PC-9 (cell line): ENCODE measurements at regions not wholly inside any gene's neighbourhood (a gene's known extent, or its start where the extent isn't known, plus 50 kb on each side); places are given as distances from the start of the nearest gene placed in this dataset.

Experiments
- BruUV-seq: library from RNA; stranded (reverse); fragments of 400-500 nt; replicated peaks from 2 replicates; lab custom pipeline; 2021; lab: Mats Ljungman, UMichigan
- CTCF ChIA-PET: fragments of 300-600 bp; sonication (Branson Sonifier 250); formaldehyde crosslinking; loops from one replicate; lab custom pipeline; 2022; ENCODE audit warnings: antibody characterized with exemption; lab: Charles Lee
- POLR2A ChIA-PET: fragments of 300-600 bp; sonication (Branson Sonifier 250); formaldehyde crosslinking; loops from one replicate; lab custom pipeline; 2022; ENCODE audit warnings: antibody characterized with exemption; ENCODE audit not compliant: unreplicated experiment; lab: Charles Lee
- DNase-seq, 2 experiments: peaks; one replicate each; pipeline versions ENCODE4 v3.0.0 to v3.0.0-alpha.2; 2015 to 2022; ENCODE audit warnings: mixed read lengths in 1 of 2
- H2AFZ ChIP-seq: fragments of 200-600 bp; sonication (generic); 2 replicates; pipeline ENCODE4 v1.8.1; 2017; ENCODE audit warnings: antibody characterized with exemption
- H3F3A ChIP-seq: fragments of 200-600 bp; sonication (generic); 2 replicates; pipeline ENCODE4 v1.8.1; 2017; ENCODE audit warnings: antibody characterized with exemption, mild to moderate bottlenecking, low read depth; ENCODE audit not compliant: insufficient read depth
- H3K27ac ChIP-seq: fragments of 200-600 bp; sonication (generic); 2 replicates; pipeline ENCODE4 v1.6.1; 2016; ENCODE audit warnings: mixed run types
- H3K27me3 ChIP-seq: fragments of 200-600 bp; sonication (generic); 2 replicates; pipeline ENCODE4 v1.6.1; 2016; ENCODE audit warnings: low read depth, mixed run types; ENCODE audit not compliant: insufficient read depth
- H3K36me3 ChIP-seq: fragments of 200-600 bp; sonication (generic); 2 replicates; pipeline ENCODE4 v1.6.1; 2016; ENCODE audit warnings: low read depth, mixed run types
- H3K4me1 ChIP-seq: fragments of 200-600 bp; sonication (generic); replicated peaks from 2 replicates; pipeline ENCODE4 v1.6.1; 2016; ENCODE audit warnings: mixed run types; ENCODE audit not compliant: insufficient read depth
- H3K4me2 ChIP-seq: fragments of 200-600 bp; sonication (generic); 2 replicates; pipeline ENCODE4 v1.6.1; 2017; ENCODE audit warnings: mixed run types
- H3K4me3 ChIP-seq: fragments of 200-600 bp; sonication (generic); 2 replicates; pipeline ENCODE4 v1.6.1; 2016; ENCODE audit warnings: mixed run types
- H3K79me2 ChIP-seq: fragments of 200-600 bp; sonication (generic); 2 replicates; pipeline ENCODE4 v1.6.1; 2017; ENCODE audit warnings: low read depth, mixed run types
- H3K9me2 ChIP-seq: fragments of 200-600 bp; sonication (generic); 2 replicates; pipeline ENCODE4 v1.8.1; 2017; ENCODE audit warnings: mild to moderate bottlenecking; ENCODE audit not compliant: insufficient read depth
- H3K9me3 ChIP-seq: fragments of 200-600 bp; sonication (generic); 2 replicates; pipeline ENCODE4 v1.8.1; 2016; ENCODE audit warnings: low read depth; ENCODE audit not compliant: insufficient read depth
- H4K20me1 ChIP-seq: fragments of 200-600 bp; sonication (generic); 2 replicates; pipeline ENCODE4 v1.8.1; 2017; ENCODE audit not compliant: insufficient read depth
- EZH2 ChIP-seq: fragments of 200-600 bp; sonication (generic); IDR thresholded peaks from 2 replicates; pipeline ENCODE4 v1.8.0; 2017; ENCODE audit warnings: antibody characterized with exemption, low read depth
- intact Hi-C: fragments of 100-400 bp; cut with micrococcal nuclease; formaldehyde crosslinking; loops from one replicate; pipeline ENCODE4 v1.10.0; 2022; ENCODE audit not compliant: unreplicated experiment
- TF ChIP-seq, protein P1 (sequence below): fragments of 200-600 bp; sonication (generic); conservative IDR thresholded peaks from 2 replicates; pipeline ENCODE4 v1.6.1; 2017; ENCODE audit warnings: mixed run types, antibody characterized with exemption, mild to moderate bottlenecking, moderate library complexity

DNA sequence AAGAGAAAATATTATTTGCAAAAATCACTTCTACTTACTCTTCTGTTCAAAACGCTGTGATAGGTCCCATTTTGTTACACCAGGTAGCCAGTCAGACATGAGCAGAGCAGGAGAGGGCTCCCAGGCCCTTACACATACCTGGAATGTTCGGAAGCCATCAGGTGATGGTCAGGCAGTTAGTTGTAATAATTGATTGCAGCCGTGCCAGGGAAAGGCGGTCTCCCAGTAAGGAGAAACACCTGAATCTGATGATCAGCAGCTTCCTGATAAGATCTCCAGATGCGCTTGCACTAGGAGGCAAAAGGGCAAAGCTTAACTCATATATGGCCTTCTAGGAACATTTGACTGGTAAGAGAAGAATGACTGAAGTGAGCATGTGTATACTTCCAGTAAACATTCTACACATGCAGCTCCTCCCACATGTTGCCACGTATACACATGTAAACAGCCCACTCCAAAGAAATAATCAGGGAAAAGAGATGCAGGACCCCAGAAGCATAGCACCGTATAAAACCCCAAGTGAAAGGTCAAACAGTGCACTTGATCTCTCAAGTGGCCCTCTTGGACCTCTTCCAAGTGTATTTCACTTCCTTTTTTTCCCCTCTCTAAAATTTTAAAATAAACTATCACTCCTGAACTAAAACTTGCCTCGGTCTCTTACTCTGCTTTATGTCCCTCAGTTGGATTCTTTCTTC, 1338.0 kb downstream of the FSTL5 start:
- Histone ChIP-seq H3K9me3 (no peaks in the 10 kb centered on the region), H4K20me1 (no peaks in the 10 kb centered on the region), H3F3A (no peaks in the 10 kb centered on the region), H3K36me3 (no peaks in the 10 kb centered on the region), H3K27me3 (no peaks in the 10 kb centered on the region), H3K9me2 (no peaks in the 10 kb centered on the region), H2AFZ (no peak overlapping the region), H3K79me2 (no peaks in the 10 kb centered on the region), H3K27ac (no peak overlapping the region), H3K4me2 (no peak overlapping the region), H3K4me3 (no peak overlapping the region), H3K4me1 (0 out of 2 replicates have a peak, but pooled peaks cover under 1% of the 10 kb centered on the region)
- ChIA-PET CTCF (interaction anchor here (0.6 kb wide), 1 partner anchor 90 kb away, joined by 3 read pairs; no protein-coding TSS in a partner anchor), POLR2A (no interaction called here)
- no peak for TF ChIP-seq EZH2
- TF ChIP-seq, protein P1, sequence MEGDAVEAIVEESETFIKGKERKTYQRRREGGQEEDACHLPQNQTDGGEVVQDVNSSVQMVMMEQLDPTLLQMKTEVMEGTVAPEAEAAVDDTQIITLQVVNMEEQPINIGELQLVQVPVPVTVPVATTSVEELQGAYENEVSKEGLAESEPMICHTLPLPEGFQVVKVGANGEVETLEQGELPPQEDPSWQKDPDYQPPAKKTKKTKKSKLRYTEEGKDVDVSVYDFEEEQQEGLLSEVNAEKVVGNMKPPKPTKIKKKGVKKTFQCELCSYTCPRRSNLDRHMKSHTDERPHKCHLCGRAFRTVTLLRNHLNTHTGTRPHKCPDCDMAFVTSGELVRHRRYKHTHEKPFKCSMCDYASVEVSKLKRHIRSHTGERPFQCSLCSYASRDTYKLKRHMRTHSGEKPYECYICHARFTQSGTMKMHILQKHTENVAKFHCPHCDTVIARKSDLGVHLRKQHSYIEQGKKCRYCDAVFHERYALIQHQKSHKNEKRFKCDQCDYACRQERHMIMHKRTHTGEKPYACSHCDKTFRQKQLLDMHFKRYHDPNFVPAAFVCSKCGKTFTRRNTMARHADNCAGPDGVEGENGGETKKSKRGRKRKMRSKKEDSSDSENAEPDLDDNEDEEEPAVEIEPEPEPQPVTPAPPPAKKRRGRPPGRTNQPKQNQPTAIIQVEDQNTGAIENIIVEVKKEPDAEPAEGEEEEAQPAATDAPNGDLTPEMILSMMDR, result no peak
- no peak for DNase-seq
- intact Hi-C loops, result no loop called here
- BruUV-seq, result no TSS peak

DNA sequence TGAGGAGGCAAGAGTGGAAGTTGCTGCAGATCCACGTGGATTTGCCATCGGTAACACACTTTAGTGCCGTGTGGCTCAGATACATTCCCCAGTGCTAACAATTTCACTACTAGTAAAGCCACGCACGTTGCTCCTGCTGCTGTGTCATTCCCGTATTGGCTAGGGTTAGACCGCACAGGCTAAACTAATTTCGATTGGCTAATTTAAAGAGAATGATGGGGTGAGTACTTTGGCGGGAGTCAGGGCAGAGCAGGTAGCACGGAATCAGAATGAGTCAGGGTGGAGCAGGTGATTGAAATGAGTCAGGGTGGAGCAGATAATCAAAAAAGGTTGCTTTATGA, 1337.5 kb downstream of the FSTL5 start:
- intact Hi-C loops, result no loop called here
- Histone ChIP-seq H4K20me1 (no peaks in the 10 kb centered on the region), H2AFZ (no peak overlapping the region), H3K4me2 (no peak overlapping the region), H3K27ac (no peak overlapping the region), H3K9me2 (no peaks in the 10 kb centered on the region), H3F3A (peaks cover 3% of the 10 kb centered on the region; the same call in 1 of the 2 replicates), H3K36me3 (no peaks in the 10 kb centered on the region), H3K27me3 (no peaks in the 10 kb centered on the region), H3K4me1 (peaks cover 5% of the 10 kb centered on the region), H3K79me2 (no peaks in the 10 kb centered on the region), H3K9me3 (no peaks in the 10 kb centered on the region), H3K4me3 (no peak overlapping the region)
- TF ChIP-seq EZH2, result no peak
- TF ChIP-seq, protein P1, result no peak
- CTCF ChIA-PET, result no interaction called here
- POLR2A ChIA-PET, result no interaction called here
- no TSS peak for BruUV-seq
- DNase-seq, result no peak

DNA sequence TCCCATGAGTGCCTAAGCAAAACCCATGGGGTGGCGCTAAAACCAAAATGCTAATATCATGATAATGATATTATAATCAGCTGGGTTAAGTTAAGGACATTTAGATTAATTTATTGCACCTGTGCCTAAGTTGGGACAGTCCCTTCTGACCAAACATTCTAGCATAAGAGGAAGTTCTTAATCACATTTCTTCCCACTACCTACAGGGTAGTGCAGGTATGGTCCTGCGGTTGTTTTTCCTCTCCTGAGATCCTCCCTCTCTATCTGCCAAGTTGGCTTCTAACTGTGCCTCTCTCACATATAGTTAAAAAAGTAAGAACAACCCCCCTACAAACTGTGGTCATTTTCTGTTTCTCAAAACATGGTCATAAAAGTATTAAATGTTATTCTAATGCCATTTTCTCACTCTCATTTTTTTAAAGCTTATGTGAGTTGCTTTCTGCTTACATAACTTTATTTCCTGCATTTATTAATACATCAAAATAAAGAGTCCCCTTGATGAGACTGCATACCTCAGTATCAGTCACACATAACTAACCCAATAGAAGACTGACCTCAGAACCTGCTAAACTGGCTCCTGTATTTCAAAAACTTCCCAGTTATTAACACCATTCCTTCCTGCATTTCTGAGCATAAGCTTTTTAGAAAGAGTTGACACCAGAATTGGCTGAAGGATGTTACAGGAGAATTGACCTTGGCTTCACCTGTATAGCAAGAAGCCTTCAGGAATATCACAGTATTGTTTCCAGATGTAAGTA, 1332.5 kb downstream of the FSTL5 start:
- Histone ChIP-seq H3K9me3 (no peaks in the 10 kb centered on the region), H3K27me3 (no peaks in the 10 kb centered on the region), H3K4me2 (peak overlapping the region; percentile 27; the same call in 1 of the 2 replicates), H3K36me3 (no peaks in the 10 kb centered on the region), H3K9me2 (no peaks in the 10 kb centered on the region), H3F3A (peaks cover 7% of the 10 kb centered on the region; the same call in 1 of the 2 replicates), H2AFZ (peak overlapping the region; percentile 33; the same call in 1 of the 2 replicates), H3K4me3 (no peak overlapping the region), H3K4me1 (peaks cover 13% of the 10 kb centered on the region), H4K20me1 (no peaks in the 10 kb centered on the region), H3K27ac (peak overlapping the region; percentile 37; the same call in 1 of the 2 replicates), H3K79me2 (no peaks in the 10 kb centered on the region)
- DNase-seq, result peak; percentile 19 to 71
- intact Hi-C loops, result no loop called here
- CTCF ChIA-PET, result interaction anchor here (0.6 kb wide), 1 partner anchor 30 kb away, joined by 4 read pairs; no protein-coding TSS in a partner anchor
- POLR2A ChIA-PET, result no interaction called here
- TF ChIP-seq, protein P1, result no peak
- no peak for TF ChIP-seq EZH2
- no TSS peak for BruUV-seq
